H1 (cell line): ENCODE measurements at regions not wholly inside any gene's neighbourhood (a gene's known extent, or its start where the extent isn't known, plus 50 kb on each side); places are given as distances from the start of the nearest gene placed in this dataset.

Experiments used
- CTCF ChIA-PET: fragments of 300-600 bp; sonication (Branson Sonifier 250); formaldehyde crosslinking; loops from one replicate; lab custom pipeline; 2021; ENCODE audit not compliant: partially characterized antibody; lab: Charles Lee
- POLR2A ChIA-PET: fragments of 300-600 bp; sonication (Branson Sonifier 250); formaldehyde crosslinking; loops from one replicate; lab custom pipeline; 2021; ENCODE audit warnings: inconsistent platforms; ENCODE audit not compliant: partially characterized antibody; lab: Charles Lee
- DNase-seq, 2 experiments: peaks; one replicate each; pipeline versions ENCODE4 v3.0.0 to v3.0.0-alpha.2; 2010 to 2022; ENCODE audit warnings: low spot score in 2 of 2, low read depth in 1 of 2, mixed read lengths in 1 of 2
- FAIRE-seq: peaks from 2 replicates; lab custom pipeline; 2011; peaks lifted over from hg19 to GRCh38; lab: Jason Lieb, UNC
- H2AFZ ChIP-seq: 2 replicates; pipeline ENCODE4 v1.8.1; 2012; ENCODE audit warnings: low read length, inconsistent platforms
- H2AK5ac ChIP-seq: 2 replicates; pipeline ENCODE4 v1.6.1; 2013; ENCODE audit warnings: low read depth, low read length
- H2BK120ac ChIP-seq: replicated peaks from 2 replicates; pipeline ENCODE3; 2013; ENCODE audit warnings: low read depth, low read length, inconsistent platforms
- H2BK12ac ChIP-seq: 2 replicates; pipeline ENCODE4 v1.6.1; 2013; ENCODE audit warnings: low read depth, low read length
- H2BK15ac ChIP-seq: 2 replicates; pipeline ENCODE4 v1.6.1; 2013; ENCODE audit warnings: low read length
- H2BK20ac ChIP-seq: 2 replicates; pipeline ENCODE4 v1.6.1; 2013; ENCODE audit warnings: low read length
- H2BK5ac ChIP-seq: 2 replicates; pipeline ENCODE4 v1.6.1; 2013; ENCODE audit warnings: low read depth, low read length
- H3K14ac ChIP-seq: 2 replicates; pipeline ENCODE4 v1.6.1; 2013; ENCODE audit warnings: inconsistent platforms; ENCODE audit not compliant: insufficient read length
- H3K18ac ChIP-seq: 2 replicates; pipeline ENCODE4 v1.6.1; 2013; ENCODE audit warnings: low read length; ENCODE audit errors: extremely low read depth
- H3K23ac ChIP-seq: 2 replicates; pipeline ENCODE4 v1.6.1; 2013; ENCODE audit warnings: inconsistent platforms; ENCODE audit not compliant: insufficient read length
- H3K23me2 ChIP-seq: 2 replicates; pipeline ENCODE4 v1.6.1; 2013; ENCODE audit warnings: low read depth, low read length
- H3K27ac ChIP-seq: 2 replicates; pipeline ENCODE4 v1.6.1; 2011; ENCODE audit warnings: low read depth, low read length, inconsistent platforms
- H3K27me3 ChIP-seq, 4 experiments: replicated peaks in 1 of 4; 1 replicate in 1 of 4; 2 replicates in 3 of 4; pipeline versions ENCODE4 v1.6.1 to v1.8.1; 2011 to 2013; ENCODE audit warnings: low read length in 3 of 4, mild to moderate bottlenecking in 3 of 4, inconsistent platforms in 2 of 4, mixed read lengths in 2 of 4, moderate library complexity in 1 of 4; ENCODE audit not compliant: control insufficient read depth in 3 of 4, insufficient read depth in 3 of 4; ENCODE audit errors: extremely low read depth in 1 of 4
- H3K36me3 ChIP-seq, 4 experiments: 2 replicates each; pipeline versions ENCODE4 v1.6.1 to v1.8.1; 2011 to 2013; ENCODE audit warnings: mild to moderate bottlenecking in 4 of 4, low read length in 3 of 4, moderate library complexity in 2 of 4, control low read depth in 1 of 4, inconsistent platforms in 1 of 4; ENCODE audit not compliant: insufficient read depth in 4 of 4, control insufficient read depth in 2 of 4
- H3K4ac ChIP-seq: replicated peaks from 2 replicates; pipeline ENCODE3; 2013; ENCODE audit warnings: low read length, low read depth, mixed read lengths, inconsistent platforms; ENCODE audit not compliant: insufficient read length
- H3K4me1 ChIP-seq, 4 experiments: replicated peaks in 1 of 4; 1 replicate in 1 of 4; 2 replicates in 3 of 4; pipeline versions ENCODE4 v1.6.1 to v1.8.1; 2011 to 2013; ENCODE audit warnings: low read length in 3 of 4, inconsistent platforms in 2 of 4, mixed read lengths in 1 of 4; ENCODE audit not compliant: insufficient read depth in 4 of 4, control insufficient read depth in 3 of 4
- H3K4me2 ChIP-seq, 2 experiments: 2 replicates each; pipeline versions ENCODE4 v1.6.1 to v1.8.1; 2011 to 2013; ENCODE audit warnings: low read depth in 2 of 2, low read length in 2 of 2, control low read depth in 1 of 2, inconsistent platforms in 1 of 2, mild to moderate bottlenecking in 1 of 2; ENCODE audit not compliant: insufficient read depth in 1 of 2
- H3K4me3 ChIP-seq, 4 experiments: fragments of 200-600, 300-600 bp in 1 of 4; sonication (generic), shearing (Covaris generic), sonication (Bioruptor Twin) in 1 of 4; 2 replicates each; pipeline versions ENCODE4 v1.5.1 to v1.8.1; 2011 to 2016; ENCODE audit warnings: low read length in 4 of 4, low read depth in 3 of 4, control low read depth in 2 of 4, inconsistent platforms in 2 of 4, mild to moderate bottlenecking in 2 of 4, mixed read lengths in 1 of 4, moderate library complexity in 1 of 4; ENCODE audit not compliant: insufficient read depth in 2 of 4; ENCODE audit errors: extremely low read depth in 1 of 4
- H3K56ac ChIP-seq: replicated peaks from 2 replicates; pipeline ENCODE3; 2013; ENCODE audit warnings: low read depth, mild to moderate bottlenecking, mixed read lengths, low read length, inconsistent platforms; ENCODE audit not compliant: insufficient read length
- H3K79me1 ChIP-seq: 2 replicates; pipeline ENCODE4 v1.6.1; 2013; ENCODE audit warnings: low read depth, low read length, control low read depth
- H3K79me2 ChIP-seq, 2 experiments: 2 replicates each; pipeline versions ENCODE4 v1.6.1 to v1.8.1; 2012 to 2013; ENCODE audit warnings: low read length in 2 of 2, mild to moderate bottlenecking in 2 of 2, inconsistent platforms in 1 of 2; ENCODE audit not compliant: insufficient read depth in 2 of 2, control insufficient read depth in 1 of 2
- H3K9ac ChIP-seq, 4 experiments: replicated peaks in 1 of 4; 1 replicate in 1 of 4; 2 replicates in 3 of 4; pipeline versions ENCODE4 v1.6.1 to v1.8.1; 2011 to 2013; ENCODE audit warnings: low read depth in 3 of 4, low read length in 3 of 4, control low read depth in 2 of 4, mild to moderate bottlenecking in 2 of 4, moderate library complexity in 2 of 4, inconsistent platforms in 1 of 4; ENCODE audit errors: extremely low read depth in 1 of 4
- H3K9me3 ChIP-seq, 2 experiments: 2 replicates each; pipeline versions ENCODE4 v1.6.1 to v1.8.1; 2012 to 2013; ENCODE audit warnings: mild to moderate bottlenecking in 2 of 2, moderate library complexity in 2 of 2, control low read depth in 1 of 2, inconsistent platforms in 1 of 2, low read depth in 1 of 2, low read length in 1 of 2, mixed read lengths in 1 of 2; ENCODE audit not compliant: insufficient read depth in 2 of 2
- H4K20me1 ChIP-seq, 2 experiments: replicated peaks in 1 of 2; 2 replicates each; pipeline versions ENCODE3 to v1.8.1; 2011 to 2013; ENCODE audit warnings: inconsistent platforms in 2 of 2, low read length in 2 of 2, mild to moderate bottlenecking in 1 of 2; ENCODE audit not compliant: insufficient read depth in 2 of 2, control insufficient read depth in 1 of 2
- H4K5ac ChIP-seq: 2 replicates; pipeline ENCODE4 v1.6.1; 2013; ENCODE audit warnings: low read length, low read depth, mixed read lengths, inconsistent platforms; ENCODE audit not compliant: insufficient read length
- H4K8ac ChIP-seq: 2 replicates; pipeline ENCODE4 v1.8.0; 2013; ENCODE audit warnings: mild to moderate bottlenecking, moderate library complexity, low read length, inconsistent platforms; ENCODE audit not compliant: insufficient read depth; ENCODE audit errors: extremely low read depth
- H4K91ac ChIP-seq: replicated peaks from 2 replicates; pipeline ENCODE3; 2013; ENCODE audit warnings: low read length, mixed read lengths, inconsistent platforms; ENCODE audit not compliant: insufficient read length
- ASH2L ChIP-seq: fragments of 200-600, 300-600 bp; sonication (generic); IDR thresholded peaks from one replicate; pipeline ENCODE4 v1.7.1; 2017; ENCODE audit warnings: low read length
- BCL11A ChIP-seq, 2 experiments: IDR thresholded peaks; one replicate each; pipeline ENCODE4 v1.6.1; 2011; ENCODE audit warnings: low read depth in 2 of 2, low read length in 2 of 2, mild to moderate bottlenecking in 2 of 2
- BRCA1 ChIP-seq: IDR thresholded peaks from 2 replicates; pipeline ENCODE4 v1.6.1; 2012; ENCODE audit warnings: low read depth, low read length, improper control_type of control experiment
- CBX5 ChIP-seq: fragments of 300-800, 300-1000 bp; sonication (generic); IDR thresholded peaks from 2 replicates; pipeline ENCODE4 v1.7.1; 2016; ENCODE audit warnings: antibody characterized with exemption, low read length, low read depth
- CTBP2 ChIP-seq: IDR thresholded peaks from 2 replicates; pipeline ENCODE4 v1.7.0; 2011; ENCODE audit warnings: borderline replicate concordance, mild to moderate bottlenecking, moderate library complexity, mixed read lengths, low read length; ENCODE audit not compliant: insufficient read depth, insufficient read length
- FOSL1 ChIP-seq: IDR thresholded peaks from 2 replicates; pipeline ENCODE4 v1.6.1; 2011; ENCODE audit warnings: mild to moderate bottlenecking, low read depth, low read length, moderate library complexity; ENCODE audit not compliant: insufficient read depth
- HDAC2 ChIP-seq, 2 experiments: fragments of 300-600 bp in 1 of 2; sonication (generic) in 1 of 2; IDR thresholded peaks; 2 replicates each; pipeline ENCODE4 v1.6.1; 2011 to 2012; ENCODE audit warnings: low read depth in 2 of 2, low read length in 2 of 2, mild to moderate bottlenecking in 2 of 2, moderate library complexity in 2 of 2, borderline replicate concordance in 1 of 2, inconsistent platforms in 1 of 2
- PHF8 ChIP-seq: fragments of 200-600 bp; sonication (generic); conservative IDR thresholded peaks from 2 replicates; pipeline ENCODE4 v1.7.1; 2012; ENCODE audit warnings: low read depth, mild to moderate bottlenecking, inconsistent platforms, low read length, moderate library complexity
- RNF2 ChIP-seq: fragments of 200-900, 300-1000 bp; sonication (generic); IDR thresholded peaks from 2 replicates; pipeline ENCODE4 v1.7.1; 2016; ENCODE audit warnings: borderline replicate concordance, low read depth, mild to moderate bottlenecking, antibody characterized with exemption, low read length; ENCODE audit not compliant: poor library complexity, severe bottlenecking; ENCODE audit errors: missing control alignments
- SP4 ChIP-seq: IDR thresholded peaks from 2 replicates; pipeline ENCODE4 v1.6.1; 2012; ENCODE audit warnings: low read length, inconsistent platforms
- WGBS, 2 experiments: shearing (Covaris generic) in 1 of 2; methylation state at CpG; one replicate each; pipeline versions ENCODE4 v1.1.6 to v1.1.7; 2013 to 2015; ENCODE audit warnings: low lambda C conversion rate in 2 of 2, mixed read lengths in 2 of 2, inconsistent platforms in 1 of 2, low coverage in 1 of 2, missing lambda C conversion rate in 1 of 2; ENCODE audit not compliant: insufficient replicate concordance in 2 of 2, insufficient coverage in 1 of 2, insufficient read length in 1 of 2; ENCODE audit errors: extremely low coverage in 1 of 2, missing lambda C conversion rate in 1 of 2; 5-methylcytosine and 5-hydroxymethylcytosine counted together
- TF ChIP-seq, protein P1 (sequence below): IDR thresholded peaks from 2 replicates; pipeline ENCODE4 v1.6.1; 2012; ENCODE audit warnings: low read length, inconsistent platforms
- TF ChIP-seq, protein P2 (sequence below): IDR thresholded peaks from 2 replicates; pipeline ENCODE4 v1.6.1; 2012; ENCODE audit warnings: inconsistent platforms

- no peak overlapping the region for H2AK5ac ChIP-seq
- no peak overlapping the region for H3K18ac ChIP-seq
- no peak overlapping the region for H2BK120ac ChIP-seq
- ChIA-PET POLR2A (no interaction called here), CTCF (interaction anchor here (0.6 to 1.2 kb wide), 5 partner anchors 11 to 170 kb away, joined by 3 to 4 read pairs (median 3); no protein-coding TSS in a partner anchor)
- DNase-seq (no peak), FAIRE-seq (no peak)
- no peak overlapping the region for H2BK15ac ChIP-seq
- H3K9me3 ChIP-seq = peaks cover 21 to 23% of the 10 kb centered on the region in 2 experiments
- no peak overlapping the region for H4K91ac ChIP-seq
- H3K56ac ChIP-seq = no peak overlapping the region
- H3K23ac ChIP-seq = no peak overlapping the region
- no peaks in the 10 kb centered on the region for H3K23me2 ChIP-seq
- H2BK12ac ChIP-seq = no peak overlapping the region
- H3K36me3 ChIP-seq = peaks cover 0 to 3% (median 1%) of the 10 kb centered on the region in 4 experiments; a peak in 1 of 8 replicates
- H3K79me2 ChIP-seq = no peaks in the 10 kb centered on the region
- H3K27me3 ChIP-seq = no peaks in the 10 kb centered on the region
- WGBS, 2 experiments = 92% methylated on average over 3 of the region's 3 CpGs; no CpG with 5 or more reads in 1 of the 2 experiments
- H3K79me1 ChIP-seq = no peaks in the 10 kb centered on the region
- H3K27ac ChIP-seq = no peak overlapping the region
- H2BK20ac ChIP-seq = no peak overlapping the region
- no peak overlapping the region for H3K4ac ChIP-seq
- H4K8ac ChIP-seq = no peak overlapping the region
- H3K4me1 ChIP-seq = peaks cover 0 to 13% (median 4%) of the 10 kb centered on the region in 4 experiments; a peak in 3 of 7 replicates
- no peak overlapping the region for H2BK5ac ChIP-seq
- H4K5ac ChIP-seq = no peak overlapping the region
- no peak overlapping the region for H3K9ac ChIP-seq
- no peak overlapping the region for H3K14ac ChIP-seq
- no peak overlapping the region for H2AFZ ChIP-seq
- no peak overlapping the region for H3K4me3 ChIP-seq
- no peak overlapping the region for H3K4me2 ChIP-seq
- H4K20me1 ChIP-seq = no peaks in the 10 kb centered on the region
- TF ChIP-seq ASH2L = no peak
- TF ChIP-seq SP4 = no peak
- TF ChIP-seq HDAC2 (IDR thresholded peaks at IDR 0.05; ENCODE audit: borderline replicate concordance in 1 of 2, low read depth in 2 of 2, low read length in 2 of 2) = no peak
- TF ChIP-seq CTBP2 = no peak
- TF ChIP-seq PHF8 = no peak
- no peak for TF ChIP-seq FOSL1
- no peak for TF ChIP-seq BRCA1
- no peak for TF ChIP-seq RNF2
- no peak for TF ChIP-seq BCL11A (IDR thresholded peaks at IDR 0.05; ENCODE audit: low read depth in 2 of 2, low read length in 2 of 2)
- TF ChIP-seq, protein P1, sequence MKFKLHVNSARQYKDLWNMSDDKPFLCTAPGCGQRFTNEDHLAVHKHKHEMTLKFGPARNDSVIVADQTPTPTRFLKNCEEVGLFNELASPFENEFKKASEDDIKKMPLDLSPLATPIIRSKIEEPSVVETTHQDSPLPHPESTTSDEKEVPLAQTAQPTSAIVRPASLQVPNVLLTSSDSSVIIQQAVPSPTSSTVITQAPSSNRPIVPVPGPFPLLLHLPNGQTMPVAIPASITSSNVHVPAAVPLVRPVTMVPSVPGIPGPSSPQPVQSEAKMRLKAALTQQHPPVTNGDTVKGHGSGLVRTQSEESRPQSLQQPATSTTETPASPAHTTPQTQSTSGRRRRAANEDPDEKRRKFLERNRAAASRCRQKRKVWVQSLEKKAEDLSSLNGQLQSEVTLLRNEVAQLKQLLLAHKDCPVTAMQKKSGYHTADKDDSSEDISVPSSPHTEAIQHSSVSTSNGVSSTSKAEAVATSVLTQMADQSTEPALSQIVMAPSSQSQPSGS = no peak
- no peak for TF ChIP-seq CBX5
- TF ChIP-seq, protein P2, sequence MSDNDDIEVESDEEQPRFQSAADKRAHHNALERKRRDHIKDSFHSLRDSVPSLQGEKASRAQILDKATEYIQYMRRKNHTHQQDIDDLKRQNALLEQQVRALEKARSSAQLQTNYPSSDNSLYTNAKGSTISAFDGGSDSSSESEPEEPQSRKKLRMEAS = no peak
Measured at GRCh38 chr2:200155652-200156051, 150.8 kb upstream of the SPATS2L start.
